CD14-positive monocyte (primary cell): ENCODE measurements at regions not wholly inside any gene's neighbourhood (a gene's known extent, or its start where the extent isn't known, plus 50 kb on each side); places are given as distances from the start of the nearest gene placed in this dataset.

Experiments used
- DNase-seq, 3 donors: peaks; one replicate each; pipeline ENCODE4 v3.0.0-alpha.2; 2011 to 2022
- H2AFZ ChIP-seq: 2 replicates; pipeline ENCODE4 v1.6.0; 2012; ENCODE audit warnings: mild to moderate bottlenecking, low read depth, low read length, inconsistent platforms; ENCODE audit not compliant: insufficient read depth, poor library complexity, severe bottlenecking
- H3K27ac ChIP-seq, 2 donors: 1 replicate in 1 of 2; 2 replicates in 1 of 2; pipeline ENCODE4 v1.5.1; 2012 to 2013; ENCODE audit warnings: low read length in 2 of 2, control low read depth in 1 of 2, inconsistent platforms in 1 of 2, low read depth in 1 of 2, mild to moderate bottlenecking in 1 of 2
- H3K27me3 ChIP-seq, 2 donors: one replicate each; pipeline versions ENCODE4 v1.6.0 to v1.6.1; 2011 to 2013; ENCODE audit warnings: low read length in 2 of 2; ENCODE audit not compliant: control insufficient read depth in 2 of 2, insufficient read depth in 2 of 2
- H3K36me3 ChIP-seq, 2 donors: replicated peaks in 1 of 2; 1 replicate in 1 of 2; 2 replicates in 1 of 2; pipeline versions ENCODE4 v1.5.1 to v1.6.1; 2012 to 2013; ENCODE audit warnings: low read length in 2 of 2, control low read depth in 1 of 2, inconsistent platforms in 1 of 2, mild to moderate bottlenecking in 1 of 2; ENCODE audit not compliant: insufficient read depth in 2 of 2, control insufficient read depth in 1 of 2
- H3K4me1 ChIP-seq, 2 donors: 1 replicate in 1 of 2; 2 replicates in 1 of 2; pipeline versions ENCODE4 v1.5.1 to v1.6.1; 2012 to 2013; ENCODE audit warnings: low read length in 2 of 2, control low read depth in 1 of 2, inconsistent platforms in 1 of 2, mild to moderate bottlenecking in 1 of 2, moderate library complexity in 1 of 2; ENCODE audit not compliant: insufficient read depth in 2 of 2, control insufficient read depth in 1 of 2
- H3K4me2 ChIP-seq: replicated peaks from 2 replicates; pipeline ENCODE3; 2012; ENCODE audit warnings: low read length, moderate library complexity, mild to moderate bottlenecking; ENCODE audit not compliant: poor library complexity, severe bottlenecking; ENCODE audit errors: extremely low read depth
- H3K4me3 ChIP-seq, 3 experiments: fragments of 200-600 bp in 1 of 3; sonication (generic) in 1 of 3; replicated peaks in 1 of 3; 1 replicate in 2 of 3; 2 replicates in 1 of 3; pipeline ENCODE4 v1.5.1; 2011 to 2013; ENCODE audit warnings: low read length in 3 of 3, mild to moderate bottlenecking in 3 of 3, control low read depth in 2 of 3, low read depth in 2 of 3, inconsistent platforms in 1 of 3, moderate library complexity in 1 of 3
- H3K79me2 ChIP-seq: 2 replicates; pipeline ENCODE4 v1.6.0; 2012; ENCODE audit warnings: mild to moderate bottlenecking, control low read depth, inconsistent platforms, low read length, moderate library complexity; ENCODE audit not compliant: insufficient read depth
- H3K9ac ChIP-seq: 2 replicates; pipeline ENCODE4 v1.6.0; 2017; ENCODE audit warnings: low read length, mild to moderate bottlenecking; ENCODE audit not compliant: insufficient read depth, poor library complexity, severe bottlenecking
- H3K9me3 ChIP-seq, 2 donors: replicated peaks in 1 of 2; 1 replicate in 1 of 2; 2 replicates in 1 of 2; pipeline versions ENCODE4 v1.5.1 to v1.6.1; 2012 to 2013; ENCODE audit warnings: low read length in 2 of 2, control low read depth in 1 of 2; ENCODE audit not compliant: control insufficient read depth in 1 of 2, insufficient read depth in 1 of 2
- H4K20me1 ChIP-seq: 2 replicates; pipeline ENCODE4 v1.6.0; 2012; ENCODE audit warnings: mild to moderate bottlenecking, low read length, control low read depth, moderate library complexity; ENCODE audit not compliant: insufficient read depth
- H3K27ac Mint-ChIP-seq, 7 donors: one replicate each; pipeline ENCODE4 v1.8.0; 2020; ENCODE audit warnings: mild to moderate bottlenecking in 7 of 7, mixed read lengths in 7 of 7, moderate library complexity in 6 of 7, inconsistent platforms in 2 of 7
- H3K27me3 Mint-ChIP-seq, 3 donors: one replicate each; pipeline ENCODE4 v1.8.0; 2021 to 2022; ENCODE audit warnings: low read depth in 3 of 3, mild to moderate bottlenecking in 3 of 3, mixed read lengths in 3 of 3, moderate library complexity in 3 of 3, inconsistent platforms in 1 of 3
- H3K36me3 Mint-ChIP-seq, 2 donors: one replicate each; pipeline ENCODE4 v1.8.0; 2020; ENCODE audit warnings: mixed read lengths in 2 of 2, inconsistent platforms in 1 of 2, mild to moderate bottlenecking in 1 of 2
- H3K4me1 Mint-ChIP-seq: one replicate; pipeline ENCODE4 v1.8.0; 2020; ENCODE audit warnings: mild to moderate bottlenecking, mixed read lengths
- H3K4me3 Mint-ChIP-seq, 2 donors: one replicate each; pipeline ENCODE4 v1.8.0; 2020; ENCODE audit warnings: mild to moderate bottlenecking in 2 of 2, mixed read lengths in 2 of 2, moderate library complexity in 1 of 2
- H3K9me3 Mint-ChIP-seq, 7 donors: one replicate each; pipeline ENCODE4 v1.8.0; 2020 to 2022; ENCODE audit warnings: mixed read lengths in 7 of 7, mild to moderate bottlenecking in 6 of 7, moderate library complexity in 6 of 7, inconsistent platforms in 2 of 7
- WGBS: methylation state at CpG from one replicate; pipeline ENCODE4 v1.1.5; 2013; ENCODE audit warnings: missing lambda C conversion rate; ENCODE audit not compliant: insufficient coverage; 5-methylcytosine and 5-hydroxymethylcytosine counted together
- intact Hi-C, 2 donors: fragments of 100-400 bp; cut with micrococcal nuclease; formaldehyde crosslinking; loops; one replicate each; pipeline versions ENCODE4 v1.15.0 to v1.15.1; 2023
- TF ChIP-seq, protein P1 (sequence below): fragments of 200-600 bp; IDR thresholded peaks from one replicate; pipeline ENCODE4 v1.8.0; 2022; ENCODE audit warnings: antibody characterized with exemption, mild to moderate bottlenecking

DNA sequence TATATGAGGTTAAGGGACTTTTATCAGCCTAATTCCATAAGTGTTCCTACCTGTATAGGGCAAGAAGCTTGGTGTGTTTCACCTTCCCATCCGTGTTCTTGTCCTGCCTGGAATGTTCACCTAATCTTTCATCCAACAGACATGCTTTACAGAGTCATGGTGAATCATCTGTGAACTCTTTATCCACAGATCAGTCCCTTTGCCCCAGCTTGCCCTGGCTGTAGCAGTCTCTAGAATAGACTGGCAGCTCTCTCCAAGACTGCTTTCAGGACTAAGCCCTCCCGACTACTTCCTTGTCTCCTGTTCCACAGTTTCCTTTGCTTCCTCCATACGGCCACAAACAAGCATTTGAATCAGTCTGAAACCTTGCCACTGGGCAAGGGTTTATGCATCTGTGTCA, 177.9 kb upstream of the IL15 start:
- H3K4me2 ChIP-seq = no peak overlapping the region
- H3K4me3 Mint-ChIP-seq = no peak overlapping the region
- H4K20me1 ChIP-seq = peaks cover 16% of the 10 kb centered on the region
- H3K79me2 ChIP-seq = no peaks in the 10 kb centered on the region
- H3K27ac Mint-ChIP-seq = peak overlapping the region; percentile 6 to 81 (median 38)
- no peaks in the 10 kb centered on the region for H3K36me3 ChIP-seq
- TF ChIP-seq, protein P1, sequence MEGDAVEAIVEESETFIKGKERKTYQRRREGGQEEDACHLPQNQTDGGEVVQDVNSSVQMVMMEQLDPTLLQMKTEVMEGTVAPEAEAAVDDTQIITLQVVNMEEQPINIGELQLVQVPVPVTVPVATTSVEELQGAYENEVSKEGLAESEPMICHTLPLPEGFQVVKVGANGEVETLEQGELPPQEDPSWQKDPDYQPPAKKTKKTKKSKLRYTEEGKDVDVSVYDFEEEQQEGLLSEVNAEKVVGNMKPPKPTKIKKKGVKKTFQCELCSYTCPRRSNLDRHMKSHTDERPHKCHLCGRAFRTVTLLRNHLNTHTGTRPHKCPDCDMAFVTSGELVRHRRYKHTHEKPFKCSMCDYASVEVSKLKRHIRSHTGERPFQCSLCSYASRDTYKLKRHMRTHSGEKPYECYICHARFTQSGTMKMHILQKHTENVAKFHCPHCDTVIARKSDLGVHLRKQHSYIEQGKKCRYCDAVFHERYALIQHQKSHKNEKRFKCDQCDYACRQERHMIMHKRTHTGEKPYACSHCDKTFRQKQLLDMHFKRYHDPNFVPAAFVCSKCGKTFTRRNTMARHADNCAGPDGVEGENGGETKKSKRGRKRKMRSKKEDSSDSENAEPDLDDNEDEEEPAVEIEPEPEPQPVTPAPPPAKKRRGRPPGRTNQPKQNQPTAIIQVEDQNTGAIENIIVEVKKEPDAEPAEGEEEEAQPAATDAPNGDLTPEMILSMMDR = no peak
- no peak overlapping the region for H2AFZ ChIP-seq
- peaks cover 5 to 12% of the 10 kb centered on the region in 2 donors for H3K4me1 ChIP-seq
- peak overlapping the region in 1 of 2 donors; percentile 50 for H3K27ac ChIP-seq
- no peaks in the 10 kb centered on the region for H3K27me3 ChIP-seq
- peaks cover 0 to 3% (median 0%) of the 10 kb centered on the region in 7 donors for H3K9me3 Mint-ChIP-seq
- H3K27me3 Mint-ChIP-seq = peaks cover 0 to 1% (median 0%) of the 10 kb centered on the region in 3 donors
- H3K4me1 Mint-ChIP-seq = peaks cover 17% of the 10 kb centered on the region
- intact Hi-C loops = no loop called here
- WGBS = 0% methylated on average over 2 of the region's 3 CpGs
- no peak overlapping the region for H3K9ac ChIP-seq
- H3K36me3 Mint-ChIP-seq = peaks cover 2 to 5% of the 10 kb centered on the region in 2 donors
- H3K9me3 ChIP-seq = no peaks in the 10 kb centered on the region
- peak overlapping the region in 1 of 3 experiments; percentile 16 for H3K4me3 ChIP-seq
- DNase-seq = peak; percentile 1 to 6 (median 4)

DNA sequence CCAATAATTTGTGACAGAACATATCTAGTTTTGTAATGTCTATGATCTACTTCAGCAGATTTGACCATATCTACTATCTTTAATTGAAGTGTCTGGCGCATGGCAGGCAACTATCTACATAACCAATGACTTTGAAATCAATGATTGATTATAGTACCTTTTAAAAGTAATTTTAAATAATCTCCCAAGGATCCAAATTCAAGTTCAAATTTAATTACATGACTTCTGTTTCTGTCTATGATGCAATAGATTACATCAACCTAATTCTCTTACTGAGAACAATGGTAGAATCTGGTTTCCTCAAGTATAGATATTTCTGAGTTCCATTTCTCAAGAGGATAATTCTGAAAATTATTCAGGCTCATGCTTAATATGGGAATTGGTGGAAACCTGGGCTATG, 177.4 kb upstream of the IL15 start:
- intact Hi-C loops = no loop called here
- peaks cover 18% of the 10 kb centered on the region for H4K20me1 ChIP-seq
- peak overlapping the region in 1 of 3 experiments; percentile 16 for H3K4me3 ChIP-seq
- no peaks in the 10 kb centered on the region for H3K27me3 ChIP-seq
- no peak overlapping the region for H3K9ac ChIP-seq
- no peak overlapping the region for H3K4me2 ChIP-seq
- Mint-ChIP-seq H3K36me3 (peaks cover 2 to 5% of the 10 kb centered on the region in 2 donors), H3K27ac (peak overlapping the region in 3 of 7 donors; percentile 12 to 44 (median 38)), H3K4me1 (peaks cover 17% of the 10 kb centered on the region), H3K4me3 (no peak overlapping the region), H3K27me3 (peaks cover 0 to 1% (median 0%) of the 10 kb centered on the region in 3 donors), H3K9me3 (peaks cover 0 to 3% (median 0%) of the 10 kb centered on the region in 7 donors)
- WGBS = no CpG with 5 or more reads among the region's 1 CpG
- H3K79me2 ChIP-seq = no peaks in the 10 kb centered on the region
- peak overlapping the region in 1 of 2 donors; percentile 50 for H3K27ac ChIP-seq
- peak in 1 of 3 donors; percentile 1 for DNase-seq
- no peaks in the 10 kb centered on the region for H3K9me3 ChIP-seq
- H3K36me3 ChIP-seq = no peaks in the 10 kb centered on the region
- TF ChIP-seq, protein P1 = no peak
- peaks cover 5 to 12% of the 10 kb centered on the region in 2 donors for H3K4me1 ChIP-seq
- no peak overlapping the region for H2AFZ ChIP-seq
